ENCODE measurements at regions not wholly inside any gene's neighbourhood (a gene's known extent, or its start where the extent isn't known, plus 50 kb on each side); places are given as distances from the start of the nearest gene placed in this dataset.
"Not testable (repeated sequence)": the region's sequence is repeated elsewhere in the genome, so short reads cannot be mapped to it uniquely, and the experiment has no call there.

DNA sequence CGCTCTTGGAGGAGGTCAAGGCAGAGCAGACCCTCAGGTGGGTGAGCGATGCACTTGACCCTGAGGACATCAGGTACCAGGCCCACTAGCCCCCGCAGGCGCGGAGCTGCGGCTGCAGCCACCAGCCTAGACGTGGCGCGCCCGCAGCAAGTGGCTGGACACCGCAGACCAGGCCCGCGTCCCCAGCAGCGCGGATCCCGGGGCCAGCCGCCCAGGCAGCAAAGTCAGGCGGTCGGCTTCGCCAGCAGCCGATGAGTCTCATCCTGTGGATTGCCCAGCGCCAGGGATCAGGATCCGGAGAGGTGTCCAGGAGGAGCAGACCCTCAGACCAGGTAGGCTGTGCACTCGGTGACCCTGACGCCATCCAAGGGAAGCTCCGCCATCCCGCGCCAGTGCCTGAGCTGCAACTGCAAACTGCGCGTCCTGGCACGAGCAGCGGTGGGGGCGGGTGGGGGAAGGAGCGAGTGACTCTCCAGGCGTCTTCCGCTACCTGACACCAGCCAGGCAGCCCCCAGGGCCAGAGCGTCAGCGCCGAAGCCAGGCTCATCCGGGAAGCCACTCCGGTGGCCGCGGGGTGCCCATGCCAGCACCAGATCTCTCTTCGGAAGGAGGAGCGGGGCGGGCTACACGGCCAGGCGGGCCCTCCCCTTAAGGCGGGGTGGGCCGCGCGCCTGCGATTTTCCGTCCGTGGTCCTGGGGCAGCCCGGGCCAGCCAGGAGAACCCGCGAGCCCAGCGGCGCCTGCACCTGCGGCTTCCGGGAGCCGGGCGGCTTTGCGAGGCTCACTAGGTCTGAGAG, 92.6 kb upstream of the THOC3 start:
- DNase-seq (ENCODE audit: low read depth in 2 of 2), result not testable (repeated sequence)

DNA sequence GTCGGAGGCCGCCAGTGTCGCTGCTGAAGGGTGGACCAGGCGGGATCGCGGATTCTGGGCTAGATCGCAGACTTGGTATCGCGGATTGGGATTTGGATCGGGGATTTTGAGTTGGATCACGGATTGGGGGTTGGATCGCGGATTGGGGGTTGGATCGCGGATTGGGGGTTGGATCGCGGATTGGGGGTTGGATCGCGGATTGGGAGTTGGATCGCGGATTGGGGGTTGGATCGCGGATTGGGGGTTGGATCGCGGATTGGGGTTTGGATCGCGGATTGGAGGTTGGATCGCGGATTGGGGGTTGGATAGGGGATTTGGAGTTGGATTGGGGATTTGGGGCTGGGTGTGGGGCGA, 93.1 kb upstream of the THOC3 start:
- not testable (repeated sequence) for DNase-seq (ENCODE audit: low read depth in 2 of 2)

GRCh38 chr5:176061660-176062059, 93.5 kb upstream of the THOC3 start:
- not testable (repeated sequence) for DNase-seq (ENCODE audit: low read depth in 2 of 2)

- DNase-seq (ENCODE audit: low read depth in 2 of 2), result not testable (repeated sequence)
These were observed 98.3 kb upstream of the THOC3 start for GRCh38 chr5:176066262-176066945.

- DNase-seq (ENCODE audit: low read depth in 2 of 2), result peak in 1 of 2 donors; percentile 9
These were observed 99.0 kb upstream of the THOC3 start for GRCh38 chr5:176067162-176067561.

DNA sequence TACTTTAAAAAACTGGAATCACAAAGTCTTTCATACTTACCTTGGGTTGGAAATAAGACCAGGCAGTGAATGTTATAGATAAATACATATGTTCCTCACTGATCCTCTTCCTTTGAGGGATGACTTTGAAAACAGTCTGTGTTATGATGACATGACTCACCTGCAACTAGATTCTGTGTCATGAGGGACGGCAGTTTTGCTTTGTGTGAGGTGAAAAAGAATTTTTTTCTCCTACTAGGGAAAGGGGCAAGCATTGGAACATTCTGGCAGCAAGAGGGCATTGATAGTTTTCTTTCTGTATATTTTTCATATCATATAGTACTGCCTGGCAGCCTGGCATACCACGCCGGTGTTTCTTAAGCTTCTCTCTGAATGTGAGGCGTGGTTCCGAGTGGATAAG, 99.8 kb upstream of the THOC3 start:
- DNase-seq (ENCODE audit: low read depth in 2 of 2), result not testable (repeated sequence)

DNA sequence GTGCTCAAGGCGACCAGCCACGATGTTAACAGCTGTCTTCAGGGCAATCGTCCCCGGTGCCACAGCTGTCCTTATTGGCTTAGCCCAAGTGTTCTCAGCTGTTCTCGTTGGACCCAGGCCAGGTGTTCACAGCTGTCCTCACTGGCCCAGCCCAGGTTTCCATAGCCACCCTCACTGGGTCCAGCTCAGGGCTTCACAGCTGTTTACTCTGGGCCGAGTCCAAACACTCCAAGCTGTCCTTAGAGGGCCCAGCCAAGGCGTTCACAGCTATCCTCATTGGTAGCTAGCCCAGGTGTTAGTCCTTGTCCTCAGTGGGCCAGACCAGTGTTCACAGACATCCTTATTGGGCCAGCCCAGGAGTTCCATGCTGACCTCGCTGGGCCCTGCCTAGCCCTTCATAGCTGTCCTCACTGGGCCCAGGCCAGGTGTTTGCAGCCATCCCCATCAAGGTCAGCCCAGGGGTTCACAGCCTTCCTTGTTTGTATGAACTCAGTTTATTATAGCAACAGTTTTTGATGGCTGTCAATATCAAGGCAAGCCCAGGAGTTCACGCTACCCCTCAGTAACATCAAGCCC, 106.0 kb upstream of the THOC3 start:
- DNase-seq (ENCODE audit: low read depth in 2 of 2), result not testable (repeated sequence)

DNA sequence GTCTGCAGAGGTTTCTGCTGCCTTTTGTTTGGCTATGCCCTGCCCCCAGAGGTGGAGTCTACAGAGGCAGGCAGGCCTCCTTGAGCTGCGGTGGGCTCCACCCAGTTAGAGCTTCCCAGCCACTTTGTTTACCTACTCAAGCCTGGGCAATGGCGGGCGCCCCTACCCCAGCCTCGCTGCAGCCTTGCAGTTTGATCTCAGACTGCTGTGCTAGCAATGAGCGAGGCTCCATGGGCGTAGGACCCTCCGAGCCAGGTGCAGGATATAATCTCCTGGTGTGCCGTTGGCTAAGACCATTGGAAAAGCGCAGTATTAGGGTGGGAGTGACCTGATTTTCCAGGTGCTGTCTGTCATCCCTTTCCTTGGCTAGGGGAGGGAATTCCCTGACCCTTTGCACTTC, 115.6 kb upstream of the THOC3 start:
- not testable (repeated sequence) for DNase-seq (ENCODE audit: low read depth in 2 of 2)

DNA sequence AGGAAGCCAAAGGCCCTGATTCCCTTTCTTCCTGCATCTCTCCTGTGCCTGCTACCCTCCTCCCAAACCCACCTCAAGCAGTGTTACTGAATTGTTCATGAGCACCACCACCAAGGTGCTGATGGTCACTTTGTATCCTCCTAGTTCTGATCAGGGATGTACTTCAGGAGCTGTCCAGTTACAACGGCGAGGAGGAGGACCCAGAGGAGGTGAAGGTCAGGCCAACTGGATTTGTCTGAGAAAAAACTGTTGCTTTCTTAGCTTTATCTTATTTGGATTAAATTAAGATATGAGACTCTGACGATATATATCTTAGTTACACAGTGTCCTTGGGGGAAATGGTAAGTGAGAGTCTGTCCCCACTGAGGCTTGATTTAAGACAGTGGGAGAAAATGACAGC, 135.0 kb upstream of the THOC3 start:
- DNase-seq (ENCODE audit: low read depth in 2 of 2), result not testable (repeated sequence)

- DNase-seq (ENCODE audit: low read depth in 2 of 2), result not testable (repeated sequence)
These were observed 125.3 kb upstream of the SIMC1 start for GRCh38 chr5:176112888-176113287.

GRCh38 chr5:176113673-176114335, 124.4 kb upstream of the SIMC1 start:
- not testable (repeated sequence) for DNase-seq (ENCODE audit: low read depth in 2 of 2)

- not testable (repeated sequence) for DNase-seq (ENCODE audit: low read depth in 2 of 2)
These were observed 123.4 kb upstream of the SIMC1 start for GRCh38 chr5:176114825-176115224.

- not testable (repeated sequence) for DNase-seq (ENCODE audit: low read depth in 2 of 2)
These were observed 120.5 kb upstream of the SIMC1 start for GRCh38 chr5:176117699-176118238.

DNA sequence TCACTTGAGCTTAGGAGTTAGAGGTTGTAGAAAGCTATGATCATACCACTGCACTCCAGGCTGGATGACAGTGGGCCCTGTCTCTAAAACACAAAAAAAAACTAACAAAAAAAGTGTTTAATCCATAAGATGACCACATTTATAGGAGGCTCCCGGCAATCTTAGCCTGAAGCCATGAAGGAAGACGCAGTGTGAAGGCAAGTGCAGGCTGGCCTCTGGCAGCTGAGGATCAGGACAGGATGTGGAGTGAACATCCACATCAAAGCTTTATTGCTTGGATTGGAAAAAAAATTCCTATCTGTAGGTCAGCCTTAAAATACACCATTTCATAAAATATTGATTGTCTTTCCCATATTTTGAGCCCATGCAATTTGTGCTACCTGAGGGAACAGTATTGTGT, 115.9 kb upstream of the SIMC1 start:
- not testable (repeated sequence) for DNase-seq (ENCODE audit: low read depth in 2 of 2)

GRCh38 chr5:176124120-176124519, 114.1 kb upstream of the SIMC1 start:
- DNase-seq (ENCODE audit: low read depth in 2 of 2), result not testable (repeated sequence)

DNA sequence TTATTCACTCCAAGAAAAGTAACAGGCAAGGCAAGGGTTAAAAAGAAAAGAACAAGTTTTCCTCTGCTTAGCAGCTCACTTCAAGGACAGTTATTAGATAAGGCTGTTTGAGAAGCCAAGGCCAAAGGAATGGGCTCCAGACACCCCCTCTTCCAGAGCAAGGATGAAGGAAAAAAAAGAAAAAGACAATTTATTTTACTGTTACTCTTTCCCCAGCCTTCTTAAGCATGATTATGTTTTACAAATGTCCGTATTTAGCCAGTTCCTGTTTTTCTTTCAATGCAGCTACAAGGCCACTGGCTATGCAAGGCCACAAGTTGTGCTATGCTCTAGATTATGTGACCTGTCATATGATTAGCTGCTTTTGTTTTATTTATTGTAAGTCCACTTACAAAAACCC, 106.5 kb upstream of the SIMC1 start:
- no peak for DNase-seq (ENCODE audit: low read depth in 2 of 2)

DNA sequence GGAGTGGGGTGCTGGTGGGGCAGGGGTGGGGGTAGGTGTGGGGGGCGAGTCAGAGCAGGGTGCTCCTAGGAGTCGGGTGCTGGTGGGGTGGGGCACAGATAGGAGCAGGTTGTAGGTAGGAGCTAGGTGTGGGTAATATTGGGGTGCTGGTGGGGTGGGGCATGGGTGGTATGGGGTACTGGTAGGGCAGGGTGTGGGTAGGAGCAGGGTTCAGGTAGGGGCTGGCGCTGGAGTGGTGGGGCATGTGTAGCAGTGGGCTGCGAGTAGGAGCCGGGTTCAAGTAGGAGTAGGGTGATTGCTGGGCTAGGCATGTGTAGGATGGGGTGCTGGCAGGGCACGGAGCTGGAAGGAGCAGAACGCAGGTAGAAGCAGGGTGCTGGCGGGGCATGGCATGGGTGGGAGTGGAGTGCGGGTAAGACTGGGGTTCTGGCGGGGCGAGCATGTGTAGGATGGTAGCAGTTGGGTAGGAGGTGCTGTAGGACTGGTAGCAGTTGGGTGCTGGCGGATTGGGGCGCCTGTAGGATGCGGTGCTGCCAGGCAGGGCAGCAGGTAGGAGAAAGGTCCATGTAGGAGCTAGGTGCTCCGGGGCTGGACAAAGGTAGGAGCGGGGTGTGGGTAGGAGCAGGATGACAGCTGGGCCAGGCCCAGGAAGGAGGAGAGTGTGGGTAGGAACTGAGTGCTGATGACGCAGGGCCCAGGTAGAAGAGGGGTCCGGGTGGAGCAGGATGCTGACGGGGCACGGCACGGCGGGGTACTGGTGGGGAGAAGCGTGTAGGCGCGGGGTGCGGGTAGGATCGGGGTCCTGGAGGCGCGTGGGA, 105.5 kb upstream of the SIMC1 start:
- no peak for DNase-seq (ENCODE audit: low read depth in 2 of 2)

DNA sequence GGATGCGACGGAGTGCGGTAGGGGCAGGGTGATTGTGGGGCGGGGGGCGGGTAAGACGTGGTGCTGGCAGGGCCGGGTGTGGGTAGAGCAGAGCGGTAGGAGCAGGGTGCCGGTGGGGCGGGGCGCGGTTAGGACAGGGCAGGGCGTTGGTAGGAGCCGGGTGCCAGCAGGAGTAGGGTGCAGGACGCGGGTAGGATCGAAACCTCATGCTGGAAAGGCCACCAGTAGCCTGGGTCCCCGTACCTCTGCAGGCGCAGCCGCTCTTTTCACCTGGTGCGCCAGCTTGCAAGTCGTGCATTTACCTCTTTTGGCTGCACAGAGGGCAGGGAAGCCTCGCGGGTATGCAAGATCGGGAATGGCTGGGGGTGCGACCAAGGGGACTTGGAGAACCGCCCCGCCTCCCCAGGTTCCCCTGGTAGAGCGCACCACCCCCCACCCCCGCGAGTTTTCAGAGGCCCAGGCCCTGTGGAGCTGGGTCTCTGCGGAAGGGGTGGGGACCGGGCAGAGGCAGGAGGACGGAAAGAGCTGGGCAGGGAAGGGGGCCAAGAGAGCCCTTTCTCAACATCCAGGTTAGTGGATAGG, 104.8 kb upstream of the SIMC1 start:
- no peak for DNase-seq (ENCODE audit: low read depth in 2 of 2)

DNA sequence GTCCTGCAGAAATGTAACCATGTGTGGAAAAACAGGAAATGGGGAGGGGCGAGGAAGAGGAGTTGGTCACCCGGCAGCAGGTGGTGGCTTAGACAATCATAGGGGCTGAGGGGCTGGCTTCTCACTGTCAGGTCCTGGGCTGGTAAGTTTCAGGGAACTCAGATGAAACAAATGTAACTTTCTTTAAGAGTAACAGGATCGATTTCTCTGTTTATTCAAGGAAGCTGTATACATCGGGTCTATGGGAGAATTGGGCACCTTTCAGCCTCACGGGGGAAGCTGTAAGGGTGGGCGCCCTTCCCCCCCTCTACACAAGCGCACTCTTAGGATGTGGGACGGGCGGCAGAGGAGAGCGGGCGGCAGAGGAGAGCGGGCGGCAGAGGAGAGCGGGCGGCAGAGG, 104.3 kb upstream of the SIMC1 start:
- DNase-seq (ENCODE audit: low read depth in 2 of 2), result no peak

GRCh38 chr5:176134529-176135223, 103.5 kb upstream of the SIMC1 start:
- no peak for DNase-seq (ENCODE audit: low read depth in 2 of 2)

All from stimulated activated CD8-positive, alpha-beta memory T cell treated with anti-CD3 and anti-CD28 coated beads, Interleukin-15, amount 100 ng/mL, for 4 hours (primary cell).